PC-9 (cell line): ENCODE measurements at regions not wholly inside any gene's neighbourhood (a gene's known extent, or its start where the extent isn't known, plus 50 kb on each side); places are given as distances from the start of the nearest gene placed in this dataset.

Experiments
- EZH2 ChIP-seq: fragments of 200-600 bp; sonication (generic); IDR thresholded peaks from 2 replicates; pipeline ENCODE4 v1.8.0; 2017; ENCODE audit warnings: antibody characterized with exemption, low read depth
- TF ChIP-seq, protein P1 (sequence below): fragments of 200-600 bp; sonication (generic); conservative IDR thresholded peaks from 2 replicates; pipeline ENCODE4 v1.6.1; 2017; ENCODE audit warnings: mixed run types, antibody characterized with exemption, mild to moderate bottlenecking, moderate library complexity

DNA sequence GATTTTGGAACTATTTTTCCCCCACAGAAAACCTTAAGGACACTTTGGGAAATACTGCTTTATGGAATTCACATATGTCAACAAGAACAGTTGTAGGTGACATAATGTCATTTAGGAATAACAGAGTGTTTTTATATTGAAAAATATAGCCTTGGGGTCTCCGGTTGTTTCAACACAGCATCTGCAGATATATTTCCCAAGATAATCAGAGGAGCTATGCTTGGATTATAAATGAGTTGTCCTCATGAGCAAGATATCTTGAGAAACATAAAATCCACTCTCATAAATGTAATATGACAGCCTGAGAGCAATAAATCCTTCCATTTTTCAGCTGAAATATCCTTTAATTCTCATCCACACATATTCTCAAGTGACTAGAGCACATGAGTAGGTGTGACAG, 473.7 kb upstream of the LMCD1 start:
- TF ChIP-seq, protein P1, sequence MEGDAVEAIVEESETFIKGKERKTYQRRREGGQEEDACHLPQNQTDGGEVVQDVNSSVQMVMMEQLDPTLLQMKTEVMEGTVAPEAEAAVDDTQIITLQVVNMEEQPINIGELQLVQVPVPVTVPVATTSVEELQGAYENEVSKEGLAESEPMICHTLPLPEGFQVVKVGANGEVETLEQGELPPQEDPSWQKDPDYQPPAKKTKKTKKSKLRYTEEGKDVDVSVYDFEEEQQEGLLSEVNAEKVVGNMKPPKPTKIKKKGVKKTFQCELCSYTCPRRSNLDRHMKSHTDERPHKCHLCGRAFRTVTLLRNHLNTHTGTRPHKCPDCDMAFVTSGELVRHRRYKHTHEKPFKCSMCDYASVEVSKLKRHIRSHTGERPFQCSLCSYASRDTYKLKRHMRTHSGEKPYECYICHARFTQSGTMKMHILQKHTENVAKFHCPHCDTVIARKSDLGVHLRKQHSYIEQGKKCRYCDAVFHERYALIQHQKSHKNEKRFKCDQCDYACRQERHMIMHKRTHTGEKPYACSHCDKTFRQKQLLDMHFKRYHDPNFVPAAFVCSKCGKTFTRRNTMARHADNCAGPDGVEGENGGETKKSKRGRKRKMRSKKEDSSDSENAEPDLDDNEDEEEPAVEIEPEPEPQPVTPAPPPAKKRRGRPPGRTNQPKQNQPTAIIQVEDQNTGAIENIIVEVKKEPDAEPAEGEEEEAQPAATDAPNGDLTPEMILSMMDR = no peak
- TF ChIP-seq EZH2 = no peak
